Osteoblast (primary cell): ENCODE measurements at regions not wholly inside any gene's neighbourhood (a gene's known extent, or its start where the extent isn't known, plus 50 kb on each side); places are given as distances from the start of the nearest gene placed in this dataset. TPM values are rescaled to one million over a fixed set of nuclear protein-coding genes. Genes with fewer than 3 reads are reported as not detected.

ENCODE experiments used
- DNase-seq: peaks from one replicate; pipeline ENCODE4 v3.0.0; 2011; ENCODE audit warnings: low spot score, mixed read lengths; ENCODE audit not compliant: insufficient read length; ENCODE audit errors: missing footprints
- H2AFZ ChIP-seq: 2 replicates; pipeline ENCODE4 v1.6.0; 2011; ENCODE audit warnings: mild to moderate bottlenecking, low read length
- H3K27ac ChIP-seq: 2 replicates; pipeline ENCODE4 v1.5.1; 2011; ENCODE audit warnings: mild to moderate bottlenecking, low read depth, low read length, moderate library complexity
- H3K27me3 ChIP-seq: 2 replicates; pipeline ENCODE4 v1.6.0; 2012; ENCODE audit warnings: mild to moderate bottlenecking, control low read depth, inconsistent platforms, low read length, moderate library complexity; ENCODE audit not compliant: insufficient read depth
- H3K36me3 ChIP-seq: 2 replicates; pipeline ENCODE4 v1.5.1; 2011; ENCODE audit warnings: mild to moderate bottlenecking, low read length, control low read depth, moderate library complexity; ENCODE audit not compliant: insufficient read depth
- H3K4me1 ChIP-seq: 2 replicates; pipeline ENCODE4 v1.5.1; 2011; ENCODE audit warnings: mild to moderate bottlenecking, low read length, control low read depth, moderate library complexity; ENCODE audit not compliant: insufficient read depth
- H3K4me2 ChIP-seq: 2 replicates; pipeline ENCODE4 v1.6.0; 2011; ENCODE audit warnings: mild to moderate bottlenecking, low read length; ENCODE audit not compliant: insufficient read depth
- H3K4me3 ChIP-seq: fragments of 200-600 bp; sonication (generic); 3 replicates; pipeline ENCODE4 v1.5.1; 2012; ENCODE audit warnings: mild to moderate bottlenecking, low read length, inconsistent platforms; ENCODE audit not compliant: insufficient read depth
- H3K79me2 ChIP-seq: 2 replicates; pipeline ENCODE4 v1.6.0; 2012; ENCODE audit warnings: mild to moderate bottlenecking, low read length, control low read depth, inconsistent platforms; ENCODE audit not compliant: insufficient read depth
- H3K9me3 ChIP-seq: 2 replicates; pipeline ENCODE4 v1.5.1; 2011; ENCODE audit warnings: low read depth, low read length, control low read depth
- H4K20me1 ChIP-seq: 2 replicates; pipeline ENCODE4 v1.6.0; 2012; ENCODE audit warnings: mild to moderate bottlenecking, low read length, control low read depth; ENCODE audit not compliant: insufficient read depth
- small RNA-seq: library from RNA; depleted of rRNA; stranded (forward); fragments of <200 nt; gene quantifications from one replicate; pipeline ENCODE3, GENCODE V24; 2012
- TF ChIP-seq, protein P1 (sequence below): IDR thresholded peaks from 2 replicates; pipeline ENCODE4 v1.5.1; 2011; ENCODE audit warnings: mild to moderate bottlenecking, low read depth, low read length, moderate library complexity; ENCODE audit errors: extremely low read depth

DNA sequence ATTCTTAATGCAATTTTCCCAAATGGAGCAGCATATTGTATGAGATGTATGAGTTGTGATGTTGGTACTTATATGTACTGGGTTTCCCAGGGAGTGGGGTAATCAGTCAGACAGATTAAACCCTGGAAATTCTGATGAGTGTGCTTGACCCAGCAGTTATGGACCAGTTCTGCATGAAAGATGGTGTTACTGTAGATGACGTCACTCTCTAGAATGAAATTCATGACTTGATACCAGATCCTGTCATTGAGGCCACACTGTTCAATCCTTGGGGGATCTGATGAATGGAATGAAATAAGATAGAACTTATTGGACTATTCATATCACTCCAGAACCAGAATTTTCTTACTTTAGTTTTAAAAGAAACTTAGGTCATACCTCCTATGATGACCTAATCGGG, 534.3 kb downstream of the PLXDC2 start:
- H3K27ac ChIP-seq: no peak overlapping the region
- TF ChIP-seq, protein P1, sequence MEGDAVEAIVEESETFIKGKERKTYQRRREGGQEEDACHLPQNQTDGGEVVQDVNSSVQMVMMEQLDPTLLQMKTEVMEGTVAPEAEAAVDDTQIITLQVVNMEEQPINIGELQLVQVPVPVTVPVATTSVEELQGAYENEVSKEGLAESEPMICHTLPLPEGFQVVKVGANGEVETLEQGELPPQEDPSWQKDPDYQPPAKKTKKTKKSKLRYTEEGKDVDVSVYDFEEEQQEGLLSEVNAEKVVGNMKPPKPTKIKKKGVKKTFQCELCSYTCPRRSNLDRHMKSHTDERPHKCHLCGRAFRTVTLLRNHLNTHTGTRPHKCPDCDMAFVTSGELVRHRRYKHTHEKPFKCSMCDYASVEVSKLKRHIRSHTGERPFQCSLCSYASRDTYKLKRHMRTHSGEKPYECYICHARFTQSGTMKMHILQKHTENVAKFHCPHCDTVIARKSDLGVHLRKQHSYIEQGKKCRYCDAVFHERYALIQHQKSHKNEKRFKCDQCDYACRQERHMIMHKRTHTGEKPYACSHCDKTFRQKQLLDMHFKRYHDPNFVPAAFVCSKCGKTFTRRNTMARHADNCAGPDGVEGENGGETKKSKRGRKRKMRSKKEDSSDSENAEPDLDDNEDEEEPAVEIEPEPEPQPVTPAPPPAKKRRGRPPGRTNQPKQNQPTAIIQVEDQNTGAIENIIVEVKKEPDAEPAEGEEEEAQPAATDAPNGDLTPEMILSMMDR: no peak
- H3K4me3 ChIP-seq: no peak overlapping the region
- no peak for DNase-seq
- no peak overlapping the region for H3K4me2 ChIP-seq
- H3K9me3 ChIP-seq: no peaks in the 10 kb centered on the region
- H3K79me2 ChIP-seq: no peaks in the 10 kb centered on the region
- H3K27me3 ChIP-seq: no peaks in the 10 kb centered on the region
- no peak overlapping the region for H2AFZ ChIP-seq
- no peaks in the 10 kb centered on the region for H3K36me3 ChIP-seq
- no peaks in the 10 kb centered on the region for H3K4me1 ChIP-seq
- no peaks in the 10 kb centered on the region for H4K20me1 ChIP-seq

DNA sequence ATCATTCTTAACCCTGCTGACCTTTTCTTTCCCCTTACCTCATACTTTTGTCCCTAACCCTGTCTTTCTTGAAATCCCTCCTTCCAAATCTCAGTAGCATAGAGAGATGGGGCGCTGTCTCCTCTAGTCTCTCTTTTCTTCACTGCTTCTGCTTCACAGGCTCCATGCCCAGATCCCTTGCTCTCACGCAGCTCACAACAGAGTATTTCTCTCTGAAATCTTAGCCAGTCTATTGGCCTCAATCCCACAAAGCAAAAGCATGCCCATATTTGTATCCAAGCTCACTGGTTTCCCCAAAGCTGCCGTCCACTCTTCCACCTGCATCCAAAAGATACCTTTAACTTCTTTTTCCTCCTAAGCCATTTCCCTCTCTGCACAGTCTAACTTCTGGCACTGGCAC, 526.8 kb downstream of the PLXDC2 start:
- DNase-seq: no peak
- H3K4me3 ChIP-seq: no peak overlapping the region

More for the DNA sequence above, 526.8 kb downstream of the PLXDC2 start:
- Histone ChIP-seq H2AFZ (no peak overlapping the region), H3K27me3 (no peaks in the 10 kb centered on the region), H3K4me2 (no peak overlapping the region), H3K36me3 (no peaks in the 10 kb centered on the region), H4K20me1 (no peaks in the 10 kb centered on the region), H3K27ac (no peak overlapping the region), H3K9me3 (no peaks in the 10 kb centered on the region), H3K4me1 (no peaks in the 10 kb centered on the region), H3K79me2 (no peaks in the 10 kb centered on the region)
- TF ChIP-seq, protein P1: no peak

Small RNA genes lying in the stretch of these regions (small RNA-seq; reads per million reads assigned to genes)
- gene AL590032.1: not detected
- gene MIR4675: not detected
